Gastroesophageal sphincter (tissue), 3 donors: ENCODE measurements at regions not wholly inside any gene's neighbourhood (a gene's known extent, or its start where the extent isn't known, plus 50 kb on each side); places are given as distances from the start of the nearest gene placed in this dataset.

Experiments used
- CTCF ChIP-seq, 4 experiments: fragments of 200-600 bp in 2 of 4; fragments of 450-650 bp in 2 of 4; sonication (generic) in 1 of 4; IDR thresholded peaks; one replicate each; pipeline ENCODE4 v1.5.1; 2017 to 2019; ENCODE audit warnings: antibody characterized with exemption in 4 of 4, mild to moderate bottlenecking in 2 of 4, moderate library complexity in 2 of 4
- POLR2A ChIP-seq, 2 donors: fragments of 450-650 bp; IDR thresholded peaks; one replicate each; pipeline ENCODE4 v1.6.1; 2017; ENCODE audit warnings: antibody characterized with exemption in 2 of 2, mild to moderate bottlenecking in 2 of 2, moderate library complexity in 1 of 2
- POLR2AphosphoS5 ChIP-seq: sonication (generic); formaldehyde crosslinking; IDR thresholded peaks from one replicate; pipeline ENCODE4 v1.6.1; 2017; ENCODE audit warnings: antibody characterized with exemption

DNA sequence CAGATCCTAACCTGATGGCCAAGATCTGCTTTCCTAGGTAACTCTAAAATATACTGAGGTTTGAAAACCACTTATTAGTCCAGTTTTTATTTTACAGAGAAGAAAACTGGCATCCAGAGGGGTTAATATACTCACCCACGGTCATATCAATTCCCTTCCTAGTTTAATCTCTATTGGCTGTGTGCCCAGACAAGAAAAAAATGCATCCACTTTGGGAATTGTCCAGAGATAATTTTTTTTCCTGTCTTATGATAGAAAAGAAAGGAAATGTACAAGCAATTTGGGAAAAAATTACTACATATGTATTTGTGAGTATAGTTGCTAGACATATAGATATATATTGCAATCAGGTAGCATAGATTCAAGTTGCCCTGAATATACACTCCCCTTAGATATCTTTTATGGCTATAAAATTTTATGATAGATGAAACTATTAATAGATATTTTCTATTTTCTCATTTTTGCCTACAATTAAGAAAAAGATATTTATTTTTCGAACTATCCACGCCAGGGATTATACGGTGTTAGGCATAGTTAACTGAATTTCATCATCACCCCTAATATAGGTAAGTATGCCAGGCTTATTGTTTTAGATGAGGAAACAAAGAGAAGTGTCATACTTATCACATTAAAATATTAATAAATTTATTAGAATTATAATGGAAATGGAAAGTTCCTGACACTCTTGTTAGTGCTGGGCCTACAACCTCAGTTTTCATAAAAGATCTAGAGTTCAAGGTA, 100.5 kb upstream of the SLC38A2 start:
- TF ChIP-seq POLR2AphosphoS5 (no peak), POLR2A (IDR thresholded peaks at IDR 0.05) (no peak), CTCF (IDR thresholded peaks at IDR 0.05) (no peak)
